Iris pigment epithelial cell (primary cell): ENCODE measurements at regions not wholly inside any gene's neighbourhood (a gene's known extent, or its start where the extent isn't known, plus 50 kb on each side); places are given as distances from the start of the nearest gene placed in this dataset.

Experiments used
- DNase-seq: peaks from one replicate; pipeline ENCODE4 v3.0.0-alpha.2; 2011; ENCODE audit warnings: low read depth

GRCh38 chr2:23083966-23084365, 301.0 kb upstream of the KLHL29 start:
- DNase-seq, result no peak

- no peak for DNase-seq
Observed at GRCh38 chr2:23091019-23091418, 294.0 kb upstream of the KLHL29 start.

GRCh38 chr2:23091900-23092299, 293.1 kb upstream of the KLHL29 start:
- DNase-seq, result no peak

GRCh38 chr2:23092831-23093230, 292.1 kb upstream of the KLHL29 start:
- DNase-seq, result peak; percentile 12

- DNase-seq, result no peak
Observed at GRCh38 chr2:23093513-23093912, 291.5 kb upstream of the KLHL29 start.

GRCh38 chr2:23096906-23097602, 287.9 kb upstream of the KLHL29 start:
- no peak for DNase-seq

GRCh38 chr2:23100406-23100805, 284.6 kb upstream of the KLHL29 start:
- no peak for DNase-seq

- DNase-seq, result no peak
Observed at GRCh38 chr2:23106242-23106785, 278.7 kb upstream of the KLHL29 start.

- DNase-seq, result no peak
Observed at GRCh38 chr2:23107327-23107941, 277.5 kb upstream of the KLHL29 start.

- DNase-seq, result no peak
Observed at GRCh38 chr2:23111263-23111662, 273.7 kb upstream of the KLHL29 start.

GRCh38 chr2:23112517-23112916, 272.5 kb upstream of the KLHL29 start:
- DNase-seq, result no peak

- no peak for DNase-seq
Observed at GRCh38 chr2:23114299-23114698, 270.7 kb upstream of the KLHL29 start.

- no peak for DNase-seq
Observed at GRCh38 chr2:23118313-23118712, 266.7 kb upstream of the KLHL29 start.

GRCh38 chr2:23118894-23119293, 266.1 kb upstream of the KLHL29 start:
- no peak for DNase-seq

GRCh38 chr2:23120161-23120560, 264.8 kb upstream of the KLHL29 start:
- DNase-seq, result no peak

- DNase-seq, result no peak
Observed at GRCh38 chr2:23121968-23122648, 262.9 kb upstream of the KLHL29 start.

GRCh38 chr2:23122681-23123215, 262.2 kb upstream of the KLHL29 start:
- no peak for DNase-seq

GRCh38 chr2:23123686-23124085, 261.3 kb upstream of the KLHL29 start:
- no peak for DNase-seq

GRCh38 chr2:23124214-23124750, 260.7 kb upstream of the KLHL29 start:
- no peak for DNase-seq

- no peak for DNase-seq
Observed at GRCh38 chr2:23127465-23127864, 257.5 kb upstream of the KLHL29 start.

- no peak for DNase-seq
Observed at GRCh38 chr2:23128684-23129292, 256.2 kb upstream of the KLHL29 start.

- DNase-seq, result no peak
Observed at GRCh38 chr2:23131066-23131575, 253.9 kb upstream of the KLHL29 start.
